ENCODE measurements at regions not wholly inside any gene's neighbourhood (a gene's known extent, or its start where the extent isn't known, plus 50 kb on each side); places are given as distances from the start of the nearest gene placed in this dataset.

DNA sequence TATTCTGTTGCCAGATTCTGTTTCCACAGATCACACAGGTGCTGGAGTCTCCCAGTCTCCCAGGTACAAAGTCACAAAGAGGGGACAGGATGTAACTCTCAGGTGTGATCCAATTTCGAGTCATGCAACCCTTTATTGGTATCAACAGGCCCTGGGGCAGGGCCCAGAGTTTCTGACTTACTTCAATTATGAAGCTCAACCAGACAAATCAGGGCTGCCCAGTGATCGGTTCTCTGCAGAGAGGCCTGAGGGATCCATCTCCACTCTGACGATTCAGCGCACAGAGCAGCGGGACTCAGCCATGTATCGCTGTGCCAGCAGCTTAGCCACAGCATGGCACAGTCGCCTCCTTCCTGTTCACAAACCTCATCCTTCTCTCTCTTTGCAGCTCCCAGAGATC, 237.5 kb upstream of the PRSS1 start:
- TF ChIP-seq, protein P1, sequence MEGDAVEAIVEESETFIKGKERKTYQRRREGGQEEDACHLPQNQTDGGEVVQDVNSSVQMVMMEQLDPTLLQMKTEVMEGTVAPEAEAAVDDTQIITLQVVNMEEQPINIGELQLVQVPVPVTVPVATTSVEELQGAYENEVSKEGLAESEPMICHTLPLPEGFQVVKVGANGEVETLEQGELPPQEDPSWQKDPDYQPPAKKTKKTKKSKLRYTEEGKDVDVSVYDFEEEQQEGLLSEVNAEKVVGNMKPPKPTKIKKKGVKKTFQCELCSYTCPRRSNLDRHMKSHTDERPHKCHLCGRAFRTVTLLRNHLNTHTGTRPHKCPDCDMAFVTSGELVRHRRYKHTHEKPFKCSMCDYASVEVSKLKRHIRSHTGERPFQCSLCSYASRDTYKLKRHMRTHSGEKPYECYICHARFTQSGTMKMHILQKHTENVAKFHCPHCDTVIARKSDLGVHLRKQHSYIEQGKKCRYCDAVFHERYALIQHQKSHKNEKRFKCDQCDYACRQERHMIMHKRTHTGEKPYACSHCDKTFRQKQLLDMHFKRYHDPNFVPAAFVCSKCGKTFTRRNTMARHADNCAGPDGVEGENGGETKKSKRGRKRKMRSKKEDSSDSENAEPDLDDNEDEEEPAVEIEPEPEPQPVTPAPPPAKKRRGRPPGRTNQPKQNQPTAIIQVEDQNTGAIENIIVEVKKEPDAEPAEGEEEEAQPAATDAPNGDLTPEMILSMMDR (IDR thresholded peaks at IDR 0.05): no peak
- TF ChIP-seq POLR2A (IDR thresholded peaks at IDR 0.05): no peak

Data from upper lobe of left lung (tissue), 4 donors.